Cardiac septum (tissue), 1 donor: ENCODE measurements at regions not wholly inside any gene's neighbourhood (a gene's known extent, or its start where the extent isn't known, plus 50 kb on each side); places are given as distances from the start of the nearest gene placed in this dataset.
"Not testable (repeated sequence)": the region's sequence is repeated elsewhere in the genome, so short reads cannot be mapped to it uniquely, and the experiment has no call there.

Experiments
- DNase-seq: peaks from one replicate; pipeline ENCODE4 v3.0.0-alpha.2; 2020; ENCODE audit warnings: low spot score
- intact Hi-C: fragments of 100-400 bp; cut with DNase I; formaldehyde crosslinking; loops from one replicate; pipeline ENCODE4 v1.14.0; 2022
- donor health status: DM: no; HTN: no; CAD: no.

DNA sequence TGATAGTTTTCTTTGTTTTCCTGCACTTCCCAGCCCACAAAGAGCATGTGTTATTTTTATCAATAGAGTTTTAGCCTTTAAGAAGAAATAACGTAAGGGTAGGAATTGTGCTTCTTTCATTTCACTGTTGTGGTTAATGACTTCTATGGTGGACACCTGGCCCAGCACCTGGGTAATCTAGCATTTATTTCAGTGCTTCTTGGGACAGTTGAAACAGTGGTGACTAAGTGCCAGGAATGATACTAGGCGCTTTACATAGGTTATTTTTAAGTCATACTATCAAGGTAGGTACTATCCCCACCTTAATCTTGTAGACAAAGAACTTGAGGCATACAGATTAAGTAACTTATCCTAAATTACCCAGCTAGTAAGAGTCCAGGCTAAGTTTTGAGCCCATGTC, 243.8 kb downstream of the SOX2 start:
- intact Hi-C loops: no loop called here
- no peak for DNase-seq

DNA sequence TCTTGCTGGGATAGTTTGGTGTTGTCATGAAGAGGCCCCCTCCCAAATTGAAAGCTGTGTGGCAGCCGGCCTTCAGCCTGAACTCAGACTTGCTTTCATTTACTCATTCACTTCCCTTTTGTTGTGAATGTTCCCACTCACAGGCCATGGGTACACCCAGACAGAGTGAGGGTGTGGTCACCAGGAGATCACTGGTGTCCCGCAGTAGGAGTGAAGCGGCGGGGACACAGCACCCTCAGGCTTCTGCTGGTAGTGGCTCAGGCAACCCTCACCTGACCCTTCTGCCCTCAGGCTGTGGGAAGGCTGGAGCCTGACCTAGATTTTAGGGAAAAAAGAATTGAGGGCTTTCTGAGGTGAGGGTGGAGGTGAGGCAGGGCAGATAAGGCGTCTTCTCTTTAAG, 244.4 kb downstream of the SOX2 start:
- intact Hi-C loops: no loop called here
- no peak for DNase-seq

DNA sequence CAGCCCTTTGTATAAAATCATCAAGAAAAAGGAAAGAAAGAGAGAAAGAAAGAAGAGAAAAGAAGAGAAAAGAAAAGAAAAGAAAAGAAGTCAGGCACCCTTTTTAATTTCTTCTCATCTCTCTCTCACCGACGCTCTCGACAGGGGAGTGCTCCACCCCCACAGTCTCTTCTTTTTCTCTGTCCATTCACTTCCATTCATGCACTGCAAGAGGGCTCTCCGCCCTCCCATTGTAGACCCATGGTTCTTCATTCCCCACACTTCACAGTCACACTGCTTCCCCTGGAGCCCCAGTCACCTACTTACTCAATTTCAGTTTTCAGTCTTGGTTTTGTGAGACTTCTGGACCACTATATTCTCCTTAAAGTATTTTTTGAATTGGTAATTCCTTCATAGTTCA, 254.7 kb downstream of the SOX2 start:
- intact Hi-C loops: no loop called here
- DNase-seq: no peak

DNA sequence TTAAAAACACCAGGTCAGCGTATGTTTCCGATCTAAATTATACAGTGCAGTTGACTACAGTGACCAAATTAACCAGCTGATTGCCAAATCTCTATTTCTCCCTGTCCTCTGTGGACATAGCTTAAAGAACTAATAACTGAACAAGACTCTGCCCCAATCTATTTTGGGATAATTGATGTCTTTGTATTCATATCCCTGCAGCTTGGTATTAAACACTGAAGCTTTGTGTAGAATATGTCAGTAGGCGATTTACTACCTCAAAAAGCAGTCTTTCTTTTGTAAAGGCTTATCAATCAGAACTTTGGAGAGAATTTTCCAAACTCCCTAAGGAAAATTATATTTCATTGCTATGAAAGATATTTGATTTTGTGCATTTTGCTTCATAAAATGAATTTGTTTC, 258.2 kb downstream of the SOX2 start:
- no peak for DNase-seq
- intact Hi-C loops: no loop called here

DNA sequence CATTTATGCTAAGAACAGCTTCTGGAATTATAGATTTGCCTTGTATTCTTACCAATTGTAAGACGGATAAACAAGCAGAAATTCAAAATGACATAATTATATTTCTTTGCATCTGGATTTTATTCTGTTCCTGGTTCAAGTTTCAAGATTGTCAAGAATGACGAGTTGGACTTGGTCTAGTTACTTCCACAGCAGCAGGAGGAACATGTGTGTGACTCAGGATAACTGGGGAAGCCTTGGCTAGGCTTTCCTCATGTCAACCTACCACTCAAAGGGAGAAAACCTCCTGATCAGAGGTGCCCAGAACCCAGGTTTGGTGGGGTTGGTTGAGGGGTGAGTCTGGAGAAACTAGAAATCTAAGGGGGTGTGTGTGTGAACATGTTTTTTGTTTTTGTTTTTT, 259.7 kb downstream of the SOX2 start:
- no peak for DNase-seq
- intact Hi-C loops: no loop called here

DNA sequence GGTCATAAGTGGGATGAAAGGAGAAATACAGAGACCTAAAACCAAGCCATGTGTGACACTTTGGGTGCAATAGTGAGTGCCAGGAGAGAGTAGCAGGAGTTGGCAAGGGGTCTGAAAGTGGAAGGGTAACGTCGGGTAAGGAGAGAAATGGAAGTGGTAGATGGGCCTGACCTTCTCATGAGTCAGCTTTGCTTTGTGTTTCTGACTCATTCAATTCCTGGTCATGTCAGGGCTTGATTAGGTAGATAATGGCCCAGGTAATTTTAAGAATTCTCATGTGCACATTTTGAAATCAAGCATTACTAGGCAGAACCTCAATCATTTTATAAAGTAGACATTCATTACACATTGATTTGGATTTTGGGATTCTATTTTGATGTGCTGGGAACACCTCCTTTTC, 262.5 kb downstream of the SOX2 start:
- no peak for DNase-seq
- intact Hi-C loops: no loop called here

DNA sequence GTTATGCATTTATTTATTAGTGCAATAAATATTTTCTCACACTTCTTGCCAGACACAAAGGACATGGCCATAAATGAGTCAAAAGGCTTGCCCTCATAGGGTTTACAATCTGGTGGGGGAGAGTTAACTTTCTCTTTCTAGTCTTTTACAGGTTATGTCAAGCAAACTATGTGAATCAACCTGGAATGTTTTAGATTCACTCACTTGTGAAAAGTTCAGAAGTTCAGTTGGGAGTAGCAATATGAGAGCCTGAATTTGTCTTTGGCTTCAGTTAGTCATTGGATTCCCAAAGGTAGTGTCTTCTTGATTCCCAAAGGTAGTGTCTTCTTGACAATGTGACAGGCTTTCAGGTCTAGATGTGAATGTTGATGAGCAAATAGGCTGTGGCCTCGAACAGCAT, 264.8 kb downstream of the SOX2 start:
- DNase-seq: no peak
- intact Hi-C loops: no loop called here

DNA sequence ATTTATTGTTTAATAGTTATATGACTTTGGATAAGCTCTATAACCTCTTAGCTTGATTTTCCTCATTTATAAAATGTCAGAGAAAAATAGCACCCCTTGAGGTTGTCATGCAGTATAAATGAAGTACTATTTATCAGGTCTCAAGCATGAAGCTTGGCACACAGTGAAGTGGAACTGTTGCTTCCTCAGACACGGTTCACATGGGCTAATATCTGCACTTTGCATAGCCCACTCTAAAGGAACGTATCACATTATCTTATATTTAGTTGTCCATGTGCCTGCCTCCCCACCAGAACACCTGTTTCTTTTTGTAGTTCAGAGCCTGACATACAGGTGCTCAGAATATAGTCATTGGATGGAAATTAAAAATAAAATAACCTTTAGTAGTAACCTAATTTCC, 273.7 kb downstream of the SOX2 start:
- DNase-seq: no peak
- intact Hi-C loops: no loop called here

DNA sequence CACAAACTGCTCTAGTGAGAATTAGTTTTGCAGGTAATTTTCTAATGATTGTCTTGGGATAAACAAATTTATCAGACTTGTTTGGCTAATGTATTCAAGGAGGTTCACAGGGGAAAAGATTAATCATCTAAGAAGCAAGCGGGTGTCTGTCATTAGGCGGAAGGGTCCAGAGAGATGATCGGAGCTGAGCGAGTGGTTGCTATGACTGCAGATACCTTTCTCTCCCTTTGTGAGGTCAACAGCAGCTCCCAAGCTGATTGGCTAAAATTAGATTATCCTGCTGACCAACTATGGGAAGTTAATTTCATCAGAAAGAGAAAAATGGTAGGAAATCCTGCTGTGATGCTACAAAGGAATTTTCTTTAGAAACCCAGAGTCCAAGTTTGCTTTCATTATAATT, 276.0 kb downstream of the SOX2 start:
- intact Hi-C loops: no loop called here
- no peak for DNase-seq

DNA sequence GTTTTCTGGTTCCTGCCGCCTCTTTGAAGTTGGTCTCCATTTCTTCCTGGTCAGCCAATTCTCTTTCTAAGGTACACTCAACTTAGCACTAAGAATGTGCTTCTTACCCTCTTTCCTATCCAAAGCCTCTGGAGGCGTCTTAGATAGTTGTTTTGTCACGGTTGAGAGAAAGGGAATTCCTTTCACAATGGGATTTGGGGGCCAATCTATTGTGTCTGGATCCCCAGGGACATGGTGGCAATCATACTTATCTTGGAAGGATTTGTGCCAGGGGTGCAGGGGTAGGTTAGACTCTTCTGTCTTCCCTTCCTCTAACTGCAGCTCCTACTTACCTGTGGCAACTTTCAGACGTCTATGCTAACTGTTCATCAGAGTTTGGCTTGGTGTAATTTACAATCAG, 287.1 kb downstream of the SOX2 start:
- no peak for DNase-seq
- intact Hi-C loops: no loop called here

DNA sequence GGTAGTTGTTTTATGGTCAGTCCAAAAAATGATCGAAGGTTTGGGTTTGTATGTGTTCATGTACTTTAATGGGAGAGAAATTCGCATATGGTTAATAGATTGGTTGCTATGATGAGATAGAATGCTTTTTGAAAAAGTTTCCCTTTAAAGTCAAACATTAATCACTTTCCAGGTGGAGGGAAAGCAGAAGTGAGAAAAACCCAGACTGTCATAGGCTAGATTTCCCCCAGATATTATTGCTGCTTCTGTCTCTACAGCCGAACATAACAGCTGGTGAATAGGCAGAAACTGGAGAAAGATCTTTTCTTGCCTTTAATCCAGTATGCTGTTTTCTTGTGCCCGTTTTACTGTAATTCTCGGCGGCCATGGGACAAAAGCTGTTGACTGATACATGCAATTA, 287.6 kb downstream of the SOX2 start:
- intact Hi-C loops: no loop called here
- DNase-seq: no peak

DNA sequence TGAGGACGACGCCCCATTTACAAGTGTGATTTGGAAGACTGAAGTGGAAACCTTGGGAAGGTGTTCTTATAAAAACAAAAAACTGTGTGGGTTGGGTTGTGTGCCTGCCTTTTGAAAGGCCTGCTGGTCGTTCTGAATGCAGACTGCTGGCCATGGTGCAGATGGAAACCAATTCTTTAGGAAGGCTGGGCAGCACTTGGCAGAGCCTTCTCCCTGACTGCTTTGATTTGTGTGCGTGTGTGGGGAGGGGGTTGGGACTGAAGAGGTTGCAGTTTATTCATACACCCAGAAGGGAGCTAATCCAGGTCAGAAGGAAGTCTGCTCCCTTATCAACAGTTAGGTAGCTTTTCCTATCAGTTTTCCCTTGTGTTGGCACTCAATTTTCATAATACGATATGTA, 288.7 kb downstream of the SOX2 start:
- intact Hi-C loops: no loop called here
- no peak for DNase-seq

DNA sequence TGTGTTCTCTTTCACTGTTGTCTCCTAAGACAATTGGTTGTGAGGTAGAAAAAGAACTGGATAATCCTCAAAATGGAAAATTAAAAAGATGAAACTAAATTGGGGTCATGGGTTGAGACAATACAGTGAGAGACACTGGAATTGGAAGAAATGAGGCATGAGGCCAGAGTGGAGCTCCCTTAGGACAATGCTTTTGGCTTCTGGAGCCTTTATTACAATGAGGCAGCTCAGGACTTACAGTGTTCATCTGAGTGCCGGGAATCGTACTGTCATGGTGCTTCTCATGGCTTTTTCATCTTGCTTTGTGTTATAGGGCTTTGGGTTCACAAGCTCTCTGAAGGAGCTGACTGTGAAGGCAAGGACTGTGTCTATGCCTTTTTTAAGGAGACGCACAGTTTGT, 293.5 kb downstream of the SOX2 start:
- intact Hi-C loops: no loop called here
- no peak for DNase-seq

DNA sequence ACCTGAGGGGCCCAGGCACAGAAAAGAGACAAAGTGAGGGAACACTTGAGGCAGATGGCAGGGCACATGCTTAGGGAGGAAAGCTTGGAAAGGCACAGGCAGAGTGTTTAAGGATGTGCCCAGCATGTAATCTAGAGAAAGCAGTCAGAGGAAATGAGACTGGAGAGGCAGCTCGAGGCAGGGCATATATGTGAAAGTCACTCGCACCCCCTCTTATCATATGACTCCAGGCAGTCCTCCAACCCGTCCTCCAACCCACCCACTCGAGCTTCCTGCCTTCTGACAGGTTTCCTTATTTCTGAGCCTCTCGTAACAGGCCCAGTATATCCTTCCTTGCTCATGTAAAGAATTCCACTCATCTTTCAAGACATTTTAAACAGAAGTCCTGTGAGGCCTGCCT, 294.0 kb downstream of the SOX2 start:
- intact Hi-C loops: no loop called here
- DNase-seq: no peak

DNA sequence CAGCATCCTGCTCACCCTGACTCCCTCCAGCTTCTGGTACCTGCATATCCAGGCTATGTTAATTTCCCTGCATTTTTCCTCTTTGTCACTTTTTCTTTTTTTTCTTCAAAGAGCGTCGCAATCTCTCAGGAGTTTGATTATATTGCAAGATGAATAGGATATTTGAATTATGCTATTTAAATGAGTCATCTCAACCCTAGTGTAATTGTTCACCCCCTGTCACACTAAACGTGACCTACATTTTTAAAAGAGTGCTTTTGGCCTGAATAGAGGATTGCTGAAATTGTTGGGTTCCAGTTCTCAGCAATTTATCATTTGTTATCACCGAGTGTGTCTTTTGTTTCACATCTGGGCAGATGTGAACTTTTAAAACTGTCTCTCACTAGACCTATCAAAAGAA, 294.7 kb downstream of the SOX2 start:
- no peak for DNase-seq
- intact Hi-C loops: no loop called here

DNA sequence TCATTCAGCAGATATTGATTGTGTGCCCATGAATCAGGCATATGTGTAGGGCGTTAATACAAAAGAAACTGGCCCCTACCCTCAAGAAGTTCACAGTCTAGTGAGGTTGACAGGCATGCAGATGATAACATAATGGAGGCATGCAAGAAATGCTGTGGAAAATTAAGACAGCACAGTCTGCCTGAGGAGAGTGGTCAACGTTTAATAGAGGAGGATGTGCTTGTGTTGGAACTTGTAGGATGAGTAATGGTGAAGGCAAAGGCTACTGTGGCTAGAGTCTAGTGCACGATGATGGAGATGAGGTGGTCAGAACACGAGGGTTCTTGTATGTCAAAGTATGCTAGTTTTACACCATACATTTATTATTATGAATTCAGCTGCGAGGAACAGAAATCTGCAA, 295.7 kb downstream of the SOX2 start:
- no peak for DNase-seq
- intact Hi-C loops: no loop called here

DNA sequence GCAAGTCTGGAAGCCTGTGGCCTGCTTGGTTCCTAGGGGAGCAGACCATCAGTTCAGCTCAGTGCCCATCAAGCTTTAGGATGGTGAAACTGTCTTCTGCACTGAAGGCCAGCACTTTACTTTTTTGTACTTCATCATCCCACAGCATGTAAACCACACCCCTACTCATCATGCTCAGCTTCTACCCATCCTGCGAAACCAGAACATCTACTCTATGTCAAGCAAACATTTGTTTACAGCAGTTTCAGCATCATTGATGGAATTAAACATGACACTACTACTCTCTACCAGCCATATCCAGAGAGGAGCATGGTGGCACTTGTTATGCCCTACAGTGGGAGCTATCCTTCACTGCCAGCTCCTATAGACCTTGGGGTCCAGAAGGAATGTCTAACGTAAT, 306.6 kb downstream of the SOX2 start:
- intact Hi-C loops: no loop called here
- DNase-seq: no peak

DNA sequence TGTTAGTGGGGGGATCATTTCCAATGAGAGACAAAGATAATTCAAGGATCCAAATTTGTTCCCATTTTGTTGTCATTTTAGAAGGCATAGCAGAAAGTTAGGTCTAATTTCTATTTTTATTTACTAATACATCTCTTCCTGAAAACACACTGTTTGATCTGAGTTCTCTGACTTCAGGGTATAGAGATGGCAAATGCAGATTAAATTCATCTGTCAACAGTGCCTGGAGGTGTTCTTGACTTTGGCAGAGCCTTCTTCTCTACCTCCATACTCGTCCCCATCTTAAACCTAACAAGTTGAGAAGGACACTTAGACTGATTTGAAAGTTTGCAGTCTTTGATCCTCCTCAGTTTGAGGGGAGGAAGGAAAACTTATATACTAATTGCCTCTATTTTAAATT, 308.2 kb downstream of the SOX2 start:
- DNase-seq: no peak
- intact Hi-C loops: no loop called here

DNA sequence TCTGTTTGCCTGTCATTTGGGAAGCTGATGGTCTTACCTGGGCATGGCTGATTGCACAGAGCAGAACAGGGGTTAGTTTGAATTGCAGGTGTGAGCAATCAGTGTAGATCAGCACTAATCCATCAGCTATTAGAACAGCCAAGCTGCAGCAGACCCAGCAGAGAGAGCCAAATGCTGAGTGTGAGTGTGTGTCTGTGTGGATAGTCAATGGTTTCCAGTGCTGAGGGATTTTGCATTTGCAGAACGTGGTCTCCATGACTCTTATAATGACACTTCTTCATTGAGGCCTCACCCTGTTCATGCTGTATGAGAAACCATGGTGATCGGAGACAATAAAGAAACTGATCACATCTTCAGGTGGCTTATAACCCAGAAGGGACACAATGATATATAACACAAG, 312.1 kb downstream of the SOX2 start:
- intact Hi-C loops: no loop called here
- DNase-seq: no peak

DNA sequence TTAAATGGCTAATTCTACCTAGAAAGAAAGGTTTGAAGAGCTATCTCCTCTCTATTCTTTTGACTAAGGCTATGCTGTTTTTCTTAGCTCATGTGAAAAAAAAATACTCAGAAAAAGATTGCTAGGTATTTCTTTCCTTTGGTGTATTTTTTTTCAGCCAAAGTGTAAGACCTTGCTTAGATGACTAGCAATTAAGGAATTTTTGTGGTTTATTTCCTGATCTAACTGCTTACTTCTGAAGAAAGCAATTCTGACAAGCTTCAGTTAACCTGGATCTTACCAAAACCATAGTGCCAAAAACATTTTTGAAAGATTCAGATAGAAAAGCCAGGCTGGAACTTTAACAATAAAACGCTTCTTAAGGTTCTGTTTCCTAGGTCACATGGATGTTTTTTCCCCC, 315.6 kb downstream of the SOX2 start:
- no peak for DNase-seq
- intact Hi-C loops: no loop called here

DNA sequence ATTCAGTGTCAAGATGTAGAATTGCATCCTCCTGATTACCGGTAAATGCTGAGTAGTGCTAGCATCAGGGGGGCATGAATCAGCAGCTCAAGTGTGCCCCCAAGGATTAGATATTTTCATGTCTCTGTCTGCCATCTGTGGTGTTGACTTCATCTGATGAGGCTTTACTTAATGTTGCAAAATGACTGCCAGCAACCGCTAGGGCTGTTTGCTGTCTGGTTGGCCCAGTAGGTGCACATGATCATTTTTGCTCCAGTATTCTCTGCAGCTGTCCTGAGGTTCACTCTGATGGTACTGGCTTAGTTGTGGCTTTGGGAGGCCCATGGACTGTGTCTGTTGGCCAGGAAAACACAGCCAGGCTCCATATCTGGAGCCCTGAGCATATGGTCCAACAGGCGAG, 316.4 kb downstream of the SOX2 start:
- intact Hi-C loops: no loop called here
- DNase-seq: no peak

DNA sequence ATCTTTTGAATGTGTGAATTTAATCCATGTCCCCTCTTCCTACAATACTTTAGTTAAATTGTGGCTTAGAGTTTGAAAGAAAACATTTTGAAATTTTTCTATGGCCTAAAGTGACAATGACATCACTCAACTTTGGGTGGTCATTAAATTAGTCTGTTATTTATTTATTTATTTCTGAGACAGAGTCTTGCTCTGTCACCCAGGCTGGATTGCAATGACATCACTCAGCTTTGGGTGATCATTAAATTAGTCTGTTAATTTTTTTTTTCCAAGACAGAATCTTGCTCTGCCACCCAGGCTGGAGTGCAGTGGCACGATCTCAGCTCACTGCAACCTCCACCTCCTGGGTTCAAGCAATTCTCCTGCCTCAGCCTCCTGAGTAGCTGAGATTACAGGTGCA, 322.5 kb downstream of the SOX2 start:
- intact Hi-C loops, DNase-seq: not testable (repeated sequence)

DNA sequence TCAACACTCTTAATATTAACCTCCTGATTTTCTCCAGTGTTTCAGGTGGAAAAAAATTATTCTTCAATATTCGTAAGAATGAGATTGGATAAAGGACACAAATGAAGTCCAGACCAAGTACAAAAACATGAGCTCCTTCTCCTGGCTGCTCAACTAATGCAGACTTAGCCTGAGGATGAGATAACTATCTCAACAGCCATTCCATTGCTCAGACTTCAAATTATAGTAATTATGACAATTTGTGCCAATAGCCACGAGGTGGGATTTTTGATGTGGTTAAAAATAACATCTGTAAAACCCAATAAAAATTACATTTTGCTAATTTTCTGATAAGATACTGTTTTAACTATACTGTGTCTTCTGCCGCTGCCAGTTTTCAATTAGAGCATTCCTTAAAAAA, 323.6 kb downstream of the SOX2 start:
- intact Hi-C loops: no loop called here
- no peak for DNase-seq
